Right ventricle myocardium superior (tissue), 1 donor: ENCODE measurements at regions not wholly inside any gene's neighbourhood (a gene's known extent, or its start where the extent isn't known, plus 50 kb on each side); places are given as distances from the start of the nearest gene placed in this dataset.
A peak's percentile ranks its signal among the peaks of the same experiment; 100 is the strongest.
"Not testable (repeated sequence)": the region's sequence is repeated elsewhere in the genome, so short reads cannot be mapped to it uniquely, and the experiment has no call there.

Experiments used
- ATAC-seq: fragments of 200-7000 bp; cut with Tn5 transposase; one replicate; pipeline ENCODE4 v1.9.1; 2020; ENCODE audit warnings: mild to moderate bottlenecking; ENCODE audit not compliant: poor library complexity
- DNase-seq: peaks from one replicate; pipeline ENCODE4 v3.0.0-alpha.2; 2020
- intact Hi-C: fragments of 100-400 bp; cut with DNase I; formaldehyde crosslinking; loops from one replicate; pipeline ENCODE4 v1.11.2; 2022
- donor health status: DM: no; HTN: yes; CAD: no; lungs with severe emphysema.

DNA sequence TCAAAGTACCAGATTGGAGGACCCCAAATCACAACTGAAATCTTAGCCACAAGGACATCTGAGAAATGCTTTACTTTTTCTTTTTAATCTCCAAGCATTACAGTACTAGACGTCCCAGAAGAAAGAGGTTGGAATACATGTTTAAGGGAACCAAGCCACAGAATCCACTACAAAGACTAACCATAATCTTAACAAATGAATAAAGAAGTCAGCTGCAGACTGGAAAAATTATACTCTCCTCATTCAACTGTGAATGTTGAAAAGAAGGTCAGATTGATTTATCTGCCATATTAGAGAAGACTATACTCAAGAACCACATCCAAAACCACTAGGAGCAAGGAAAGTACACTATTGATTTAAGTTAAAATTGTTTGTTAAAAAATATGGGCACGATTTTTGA is 102.1 kb upstream of the ABCB5 start:
- DNase-seq (no peak), ATAC-seq (no peak)
- intact Hi-C loops: no loop called here

DNA sequence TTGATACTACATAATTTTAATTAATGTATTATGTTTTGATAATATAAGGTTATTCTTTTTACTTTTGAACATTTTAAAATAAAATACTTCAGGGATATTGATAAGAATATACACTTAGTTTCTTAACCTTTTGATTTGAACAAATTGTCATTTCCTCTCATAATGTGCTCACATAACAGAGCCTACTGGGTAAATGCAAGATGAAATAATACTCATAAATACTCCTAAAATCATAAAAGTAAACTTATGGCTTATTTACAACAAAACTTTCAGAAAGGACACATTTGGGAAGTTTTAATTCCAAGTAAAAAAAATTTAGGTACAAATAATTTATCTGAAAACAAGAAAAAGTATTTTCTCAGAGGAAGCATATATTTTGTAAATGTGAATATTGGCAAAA is 101.6 kb upstream of the ABCB5 start:
- intact Hi-C loops: no loop called here
- no peak for DNase-seq

DNA sequence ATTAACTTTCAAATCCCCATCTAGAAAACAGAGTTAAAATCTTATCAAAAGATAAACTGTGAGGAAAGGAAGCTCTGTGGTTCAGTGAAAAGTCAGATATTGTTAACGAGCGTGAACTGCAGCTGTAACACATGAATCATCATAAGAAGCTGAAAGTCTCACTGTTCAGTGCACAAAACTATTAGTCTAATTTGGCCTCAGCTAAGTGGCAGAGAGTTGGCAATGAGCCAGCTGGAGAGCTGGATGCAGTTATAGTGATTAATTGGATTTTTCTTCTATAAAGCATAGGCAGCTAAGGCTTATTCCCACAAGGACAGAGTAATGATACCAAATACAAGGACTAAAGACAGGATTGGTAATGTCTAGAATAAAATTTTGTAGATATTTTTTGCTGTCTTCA is 101.1 kb upstream of the ABCB5 start:
- DNase-seq (no peak), ATAC-seq (no peak)
- intact Hi-C loops: no loop called here

More for the DNA sequence above, 101.6 kb upstream of the ABCB5 start:
- ATAC-seq: no peak

DNA sequence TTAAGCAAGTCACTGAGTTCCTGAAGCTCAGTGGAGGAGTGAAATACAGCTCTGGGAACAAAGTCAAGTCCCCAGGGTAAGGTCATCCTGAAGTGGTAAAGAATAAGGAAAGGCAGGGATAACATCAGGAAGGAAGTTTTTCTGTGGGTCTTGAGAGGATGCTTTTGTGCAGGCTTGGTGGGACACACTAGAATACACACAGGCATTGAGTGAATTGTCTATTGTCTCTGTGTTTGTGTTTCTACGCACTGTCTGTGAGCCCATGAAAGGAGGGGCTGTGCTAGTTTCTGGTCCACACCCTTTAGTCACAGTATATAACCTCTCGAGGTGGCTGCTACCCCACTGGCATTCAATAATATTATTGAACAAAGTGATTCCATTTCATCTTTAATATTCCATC is 95.8 kb upstream of the ABCB5 start:
- DNase-seq: no peak

DNA sequence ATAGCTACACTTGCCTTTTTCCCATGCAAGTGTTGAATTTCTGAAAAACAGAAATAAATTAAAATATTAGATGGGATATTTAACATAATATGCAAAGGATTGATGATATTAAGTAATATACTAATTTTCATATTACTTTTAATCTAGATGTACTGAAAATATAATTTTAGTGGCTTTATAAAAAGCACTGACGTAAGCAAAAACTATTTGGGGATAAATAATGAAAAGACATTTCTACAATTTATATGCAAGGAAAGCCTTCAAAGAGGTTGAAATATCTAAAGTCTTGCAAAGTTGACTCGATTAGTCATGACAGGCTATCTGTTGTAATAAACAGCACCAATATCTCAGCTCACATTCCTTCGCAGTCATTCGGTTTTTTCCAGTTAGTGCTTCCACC is 94.9 kb upstream of the ABCB5 start:
- intact Hi-C loops: no loop called here
- no peak for DNase-seq
- ATAC-seq: no peak

More for the DNA sequence above, 95.8 kb upstream of the ABCB5 start:
- ATAC-seq: no peak
- intact Hi-C loops: no loop called here

DNA sequence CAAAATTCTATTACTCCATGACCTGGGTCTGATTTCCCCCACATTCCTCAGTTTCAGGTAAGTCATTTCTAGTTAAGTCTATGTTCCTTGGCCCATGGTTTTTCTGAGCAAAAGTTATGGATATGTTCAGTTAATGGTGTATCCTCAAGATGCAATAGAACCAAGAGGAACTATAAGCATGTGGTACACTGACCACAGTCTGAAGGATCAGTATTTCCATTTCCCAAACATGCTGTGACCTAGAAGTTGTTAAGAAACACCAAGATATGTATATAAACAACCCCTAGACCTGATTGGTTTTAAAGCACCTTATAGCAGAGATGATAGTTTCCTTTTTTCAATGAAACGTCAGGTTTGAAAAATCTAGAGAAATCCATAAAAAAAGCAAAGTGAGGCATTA is 94.2 kb upstream of the ABCB5 start:
- intact Hi-C loops: no loop called here
- ATAC-seq: no peak
- no peak for DNase-seq

DNA sequence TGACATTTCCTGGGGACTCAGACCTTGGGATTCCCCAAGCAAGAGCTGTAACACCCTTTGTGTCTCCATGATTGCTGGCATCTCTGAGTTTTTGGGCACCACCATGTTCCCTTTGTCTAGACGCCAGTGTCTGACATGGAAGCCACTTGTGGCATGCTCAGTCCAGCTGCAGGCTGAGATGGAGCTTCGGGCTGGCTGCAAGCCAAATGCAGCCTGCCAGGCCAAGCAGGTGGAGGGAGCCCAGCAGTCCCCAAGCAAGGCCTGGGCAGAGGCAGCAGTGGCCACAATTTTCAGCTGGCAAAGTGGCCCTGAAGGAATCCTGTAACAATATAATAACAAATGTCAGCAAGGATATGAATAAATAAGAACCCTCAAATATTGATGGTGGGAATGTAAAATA is 86.2 kb upstream of the ABCB5 start:
- intact Hi-C loops: no loop called here
- DNase-seq: no peak

DNA sequence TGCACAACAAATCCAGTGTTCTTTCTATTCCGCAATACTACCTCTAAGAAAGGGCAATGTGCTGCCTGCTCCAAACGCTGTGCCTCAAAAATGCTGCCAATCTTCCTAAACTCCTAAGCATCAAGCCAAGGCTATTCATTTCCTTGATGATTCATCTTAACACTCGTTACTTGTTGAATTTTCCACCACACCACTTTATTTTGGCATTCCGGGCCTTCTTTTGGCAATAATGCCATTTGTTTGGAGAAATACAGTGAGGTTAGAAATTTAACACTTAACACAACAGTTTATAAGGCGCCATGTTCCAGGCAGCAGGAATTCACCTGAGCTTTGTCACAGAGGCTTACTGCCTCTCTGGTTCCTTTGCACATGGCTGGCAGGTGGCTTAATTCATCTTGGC is 82.6 kb upstream of the ABCB5 start:
- intact Hi-C loops: no loop called here
- no peak for ATAC-seq
- no peak for DNase-seq

More for the DNA sequence above, 86.2 kb upstream of the ABCB5 start:
- ATAC-seq: no peak

DNA sequence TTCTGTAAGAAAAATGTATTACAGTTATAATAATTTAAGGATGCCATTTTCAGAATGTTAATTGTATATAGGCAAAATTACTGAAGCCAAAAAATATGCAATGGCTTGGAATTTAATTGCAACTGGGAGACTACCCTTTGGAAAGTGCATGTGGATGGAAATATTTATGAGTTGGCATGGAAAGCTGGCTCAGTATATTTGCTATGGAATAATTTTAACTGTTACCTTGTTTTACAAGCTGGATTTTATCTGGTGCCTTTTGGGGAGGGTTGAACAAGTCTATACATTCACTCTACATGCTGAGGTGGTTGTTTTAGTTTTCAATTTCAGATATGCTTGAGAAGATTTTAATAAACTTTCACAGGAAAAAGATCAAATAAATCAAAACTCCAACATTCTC is 80.9 kb upstream of the ABCB5 start:
- DNase-seq: no peak
- no peak for ATAC-seq
- intact Hi-C loops: no loop called here

DNA sequence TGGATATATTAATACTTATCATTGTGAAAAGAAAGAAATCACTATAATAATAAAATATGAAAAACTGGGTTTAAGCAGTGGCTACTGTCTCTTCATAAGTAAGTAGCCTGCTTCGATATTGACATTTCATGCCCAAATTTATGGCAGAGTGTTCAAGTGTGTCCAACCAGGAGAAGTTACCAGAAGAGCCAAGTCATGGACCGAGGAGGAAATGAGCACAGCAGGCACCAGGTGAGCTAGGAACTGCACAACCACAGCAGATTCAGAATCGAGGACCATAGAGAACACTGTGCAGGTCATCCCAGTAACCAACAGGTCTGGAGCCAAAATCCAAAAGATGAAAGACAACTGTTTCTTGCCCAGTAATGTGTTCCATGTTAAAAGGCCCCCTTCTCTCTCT is 79.9 kb upstream of the ABCB5 start:
- intact Hi-C loops: no loop called here
- ATAC-seq (no peak), DNase-seq (no peak)

DNA sequence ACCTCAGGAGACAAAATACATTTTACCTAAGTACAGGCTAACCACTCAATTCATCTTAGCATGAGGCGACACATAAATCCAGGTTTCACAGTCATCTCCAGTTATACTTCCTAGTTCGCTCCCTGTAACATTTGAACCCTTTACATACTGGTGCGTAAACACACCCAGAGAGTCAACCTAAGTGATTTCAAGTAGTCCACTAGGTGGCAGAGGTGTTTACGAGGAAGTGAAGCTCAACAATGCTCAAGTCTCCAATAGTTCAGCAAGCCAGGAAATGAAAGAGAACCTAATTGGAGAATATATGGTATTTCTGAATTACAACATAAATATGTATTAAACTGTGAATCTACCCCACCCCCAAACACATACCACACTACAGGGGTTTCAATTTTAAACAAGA is 76.3 kb upstream of the ABCB5 start:
- ATAC-seq (no peak), DNase-seq (no peak)
- intact Hi-C loops: no loop called here

DNA sequence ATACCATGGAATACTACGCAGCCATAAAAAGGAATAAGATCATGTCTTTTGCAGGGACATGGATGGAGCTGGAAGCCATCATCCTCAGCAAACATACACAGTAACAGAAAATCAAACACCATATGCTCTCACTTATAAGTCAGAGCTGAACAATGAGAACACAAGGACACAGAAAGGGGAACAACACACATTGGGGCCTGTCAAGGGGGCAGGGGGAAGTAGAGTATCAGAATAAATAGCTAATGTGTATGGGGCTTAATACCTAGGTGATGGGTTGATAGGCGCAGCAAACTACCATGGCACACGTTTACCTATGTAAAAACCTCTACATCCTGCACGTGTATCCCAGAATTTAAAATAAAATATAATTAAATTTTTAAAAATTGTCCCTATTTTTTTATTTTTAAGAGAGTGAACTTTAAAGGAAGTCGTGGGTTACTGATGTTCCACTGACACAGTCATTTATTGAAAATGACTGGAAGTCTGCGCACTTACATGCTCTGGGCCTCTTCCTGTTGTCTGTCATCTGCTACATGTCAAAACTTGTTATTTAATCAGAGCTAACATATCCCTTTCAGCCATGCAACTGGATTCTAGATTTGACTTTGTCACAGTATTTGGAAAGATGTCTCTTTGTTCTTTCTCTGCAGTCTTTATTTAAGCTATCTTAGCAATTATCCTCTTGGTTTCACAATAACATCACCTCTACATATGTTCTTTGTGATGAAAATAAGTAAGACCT is 73.7 kb upstream of the ABCB5 start:
- DNase-seq (no peak), ATAC-seq (no peak)
- intact Hi-C loops: no loop called here

DNA sequence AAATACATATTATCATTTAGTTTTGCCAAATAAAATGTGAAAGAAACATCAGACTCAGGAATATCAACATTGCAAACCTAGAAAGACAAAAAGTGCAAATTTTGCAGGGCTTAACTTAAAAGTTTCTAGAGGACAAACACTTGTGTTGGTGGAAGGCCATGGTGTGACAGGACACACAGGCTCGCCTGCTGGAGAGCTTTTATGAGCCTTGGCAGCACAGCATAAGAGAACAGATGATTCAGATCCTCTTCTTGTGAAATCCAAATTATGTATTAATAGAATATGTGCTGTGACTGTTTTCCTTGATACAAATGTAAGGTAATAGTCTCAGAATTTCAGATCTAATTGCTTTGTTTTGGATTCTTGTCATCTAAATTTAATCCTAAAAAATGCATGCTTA is 72.9 kb upstream of the ABCB5 start:
- intact Hi-C loops: no loop called here
- ATAC-seq (peak; percentile 94), DNase-seq (peak; percentile 52)

DNA sequence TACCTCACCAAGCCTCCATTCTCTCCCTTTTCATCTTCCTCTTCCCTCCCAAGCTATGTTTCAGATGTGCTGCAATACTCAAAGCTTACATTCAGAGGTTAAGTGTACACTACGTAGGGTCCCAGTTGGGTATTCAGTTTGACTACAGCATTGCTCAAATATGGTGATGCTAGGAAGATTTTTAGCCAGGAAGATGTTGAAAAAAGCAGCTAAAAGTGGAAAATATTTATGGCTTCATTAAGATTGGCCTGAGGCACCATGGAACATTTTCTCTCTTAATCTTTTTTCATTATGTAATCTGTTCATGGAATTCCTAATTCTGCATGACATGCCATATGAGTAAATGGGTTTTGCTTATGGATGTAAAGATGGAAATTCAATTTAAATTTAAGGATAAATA is 72.0 kb upstream of the ABCB5 start:
- intact Hi-C loops: no loop called here
- no peak for ATAC-seq
- DNase-seq: no peak

DNA sequence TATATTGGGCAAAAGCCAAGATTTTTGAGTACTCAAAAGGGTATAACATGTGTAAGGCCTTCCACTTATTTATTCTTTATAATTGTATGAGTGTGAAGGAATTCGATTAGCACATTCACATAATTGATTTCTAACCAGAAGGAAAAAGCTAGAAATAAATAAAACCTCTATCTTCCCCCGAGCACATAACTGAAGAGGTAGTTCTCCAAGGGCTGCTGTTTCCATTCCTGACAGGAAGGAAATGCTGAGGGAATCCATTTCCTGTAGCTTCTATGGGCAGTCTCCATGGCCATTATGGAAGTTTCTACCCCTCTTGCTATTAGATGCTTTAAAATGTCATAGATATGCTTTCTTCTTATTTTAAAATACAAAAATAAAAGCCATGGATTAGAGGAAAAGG is 70.5 kb upstream of the ABCB5 start:
- intact Hi-C loops: no loop called here
- ATAC-seq (no peak), DNase-seq (no peak)

DNA sequence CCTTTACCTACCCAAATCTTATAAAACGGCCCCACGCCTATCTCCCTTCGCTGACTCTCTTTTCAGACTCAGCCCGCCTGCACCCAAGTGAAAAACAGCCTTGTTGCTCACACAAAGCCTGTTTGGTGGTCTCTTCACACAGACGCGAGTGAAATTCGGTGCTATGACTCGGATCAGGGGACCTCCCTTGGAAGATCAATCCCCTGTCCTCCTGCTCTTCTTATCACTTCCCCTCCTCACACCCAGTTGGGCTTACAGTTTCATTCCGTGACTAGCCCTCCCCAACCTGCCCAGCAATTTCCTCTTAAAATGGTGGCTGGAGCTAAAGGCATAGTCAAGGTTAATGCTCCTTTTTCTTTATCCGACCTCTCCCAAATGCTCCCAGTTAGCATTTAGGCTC is 68.5 kb upstream of the ABCB5 start:
- DNase-seq, ATAC-seq, intact Hi-C loops: not testable (repeated sequence)

DNA sequence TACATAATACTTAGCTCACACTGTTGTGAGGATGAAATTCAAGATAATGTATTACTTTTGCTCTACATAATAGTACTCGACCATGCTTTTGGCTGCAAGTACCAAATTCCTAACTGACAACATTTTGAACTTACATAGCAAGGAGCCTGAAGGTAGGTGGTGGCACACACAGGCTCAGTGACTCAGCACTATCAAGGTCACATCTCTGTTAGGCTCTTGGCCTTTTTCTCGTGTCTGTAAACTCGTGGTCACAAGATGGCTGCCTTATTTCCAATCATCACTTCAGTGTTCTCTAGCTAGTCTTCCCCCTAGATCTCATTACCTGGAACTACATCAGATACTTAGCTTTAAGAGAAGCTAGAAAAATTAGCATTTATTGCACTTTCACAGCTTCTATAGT is 61.4 kb upstream of the ABCB5 start:
- DNase-seq (no peak), ATAC-seq (no peak)
- intact Hi-C loops: no loop called here

DNA sequence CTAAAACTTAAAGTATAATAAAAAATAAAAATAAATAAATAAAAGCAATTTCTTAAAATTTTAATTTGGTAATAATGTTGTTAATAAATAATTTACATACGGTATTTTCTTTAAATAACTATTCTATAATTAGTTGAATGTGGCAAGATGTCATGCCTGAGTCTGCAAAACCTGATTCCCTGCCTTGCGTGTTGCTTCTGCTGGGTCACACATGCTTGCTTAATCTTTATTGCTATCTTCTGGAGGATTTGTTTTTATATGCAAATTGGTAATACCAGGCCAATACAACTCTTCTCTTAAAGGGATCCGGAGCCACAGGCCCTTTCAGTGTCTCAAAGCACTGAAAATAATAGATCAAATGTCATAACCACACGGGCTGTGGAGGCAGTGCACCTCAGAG is 59.4 kb upstream of the ABCB5 start:
- ATAC-seq (no peak), DNase-seq (no peak)
- intact Hi-C loops: no loop called here

DNA sequence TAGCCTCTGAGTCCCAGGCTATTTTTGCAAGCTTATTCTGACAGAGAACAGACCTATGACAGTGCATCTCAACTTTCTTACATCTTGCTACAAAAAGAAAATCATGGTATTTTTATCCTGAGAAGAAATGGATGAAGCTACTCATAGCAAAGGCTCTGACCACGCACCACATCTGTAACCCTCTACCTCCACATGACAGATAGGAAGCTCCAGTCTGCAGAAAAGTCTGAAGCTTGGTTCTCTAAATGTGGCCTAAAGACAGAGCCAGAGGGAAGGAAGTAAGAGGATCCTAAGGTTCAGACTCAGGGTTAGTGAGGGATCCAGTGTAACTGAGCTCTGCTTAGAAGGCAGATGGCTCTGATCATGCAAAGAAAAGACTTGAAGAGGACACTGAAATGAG is 58.4 kb upstream of the ABCB5 start:
- no peak for ATAC-seq
- DNase-seq: no peak
- intact Hi-C loops: no loop called here

DNA sequence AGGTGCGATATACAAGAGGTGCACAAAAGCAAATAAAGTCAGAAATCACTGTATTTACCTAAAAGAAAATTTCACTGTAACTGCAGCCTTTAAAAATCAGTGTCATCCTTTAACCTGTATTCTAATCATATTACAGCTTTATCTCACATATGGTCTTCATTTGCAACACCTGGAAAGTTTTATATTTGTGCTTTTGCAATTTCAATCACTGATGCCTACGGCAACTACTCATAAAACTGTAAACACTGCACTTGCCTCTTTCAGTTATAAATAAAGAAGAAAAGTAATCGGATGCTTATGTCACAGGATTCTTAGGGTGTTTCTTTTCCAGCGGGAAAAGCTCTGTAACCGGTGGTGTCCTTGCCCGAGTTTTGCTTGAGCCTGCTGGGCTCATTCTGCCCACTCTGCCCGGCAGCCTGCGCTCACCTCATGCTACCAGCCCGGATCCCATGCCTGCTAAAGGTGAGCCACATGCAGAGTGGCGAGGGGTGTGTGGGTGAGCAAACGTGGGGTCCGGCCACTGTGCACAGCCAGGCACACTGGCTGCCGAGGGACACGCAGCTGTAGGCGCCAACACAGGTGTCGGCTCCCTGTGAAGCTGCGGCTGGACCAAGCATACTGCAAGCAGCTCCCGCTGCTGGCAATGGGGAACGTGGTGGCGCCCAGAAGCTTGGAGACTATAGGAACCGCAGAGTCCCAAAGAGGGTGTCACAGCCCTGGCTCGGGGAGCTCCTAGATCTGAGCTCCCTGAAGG is 56.3 kb upstream of the ABCB5 start:
- intact Hi-C loops: no loop called here
- ATAC-seq (no peak), DNase-seq (no peak)

DNA sequence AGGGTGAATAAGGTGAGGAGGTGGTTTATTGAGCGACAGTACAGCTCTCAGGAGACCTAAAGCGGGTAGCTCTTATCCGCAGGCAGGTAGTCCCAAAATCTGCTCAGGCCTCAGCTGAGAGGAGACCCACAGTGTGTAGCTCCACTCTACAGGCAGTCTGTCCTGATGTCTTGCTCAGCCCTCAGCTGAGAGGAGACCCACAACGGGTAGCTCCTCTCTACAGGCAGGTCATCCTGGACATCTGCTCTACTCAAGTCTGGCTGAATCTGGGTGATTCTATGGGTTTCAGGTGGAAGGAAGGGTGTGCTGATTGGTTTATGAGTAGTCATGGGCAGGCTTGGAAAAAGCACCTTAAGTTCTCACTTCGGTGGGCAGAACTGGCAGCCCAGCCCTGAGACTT is 55.6 kb upstream of the ABCB5 start:
- intact Hi-C loops: no loop called here
- DNase-seq (no peak), ATAC-seq (no peak)
